IPS-15b (cell line): ENCODE measurements at regions not wholly inside any gene's neighbourhood (a gene's known extent, or its start where the extent isn't known, plus 50 kb on each side); places are given as distances from the start of the nearest gene placed in this dataset.

Experiments
- H3K27me3 ChIP-seq: one replicate; pipeline ENCODE4 v1.6.1; 2013; ENCODE audit warnings: low read length; ENCODE audit not compliant: control insufficient read depth, insufficient read depth
- H3K36me3 ChIP-seq: one replicate; pipeline ENCODE4 v1.6.1; 2013; ENCODE audit warnings: low read length; ENCODE audit not compliant: control insufficient read depth, insufficient read depth
- H3K4me1 ChIP-seq: one replicate; pipeline ENCODE4 v1.6.1; 2013; ENCODE audit warnings: mild to moderate bottlenecking, low read length; ENCODE audit not compliant: control insufficient read depth, insufficient read depth
- H3K4me3 ChIP-seq: one replicate; pipeline ENCODE4 v1.5.1; 2013; ENCODE audit warnings: low read depth, low read length
- H3K9ac ChIP-seq: one replicate; pipeline ENCODE4 v1.6.1; 2013; ENCODE audit warnings: low read depth, mild to moderate bottlenecking, low read length
- H3K9me3 ChIP-seq: one replicate; pipeline ENCODE4 v1.6.1; 2013; ENCODE audit warnings: mild to moderate bottlenecking, low read length; ENCODE audit not compliant: control insufficient read depth, insufficient read depth

DNA sequence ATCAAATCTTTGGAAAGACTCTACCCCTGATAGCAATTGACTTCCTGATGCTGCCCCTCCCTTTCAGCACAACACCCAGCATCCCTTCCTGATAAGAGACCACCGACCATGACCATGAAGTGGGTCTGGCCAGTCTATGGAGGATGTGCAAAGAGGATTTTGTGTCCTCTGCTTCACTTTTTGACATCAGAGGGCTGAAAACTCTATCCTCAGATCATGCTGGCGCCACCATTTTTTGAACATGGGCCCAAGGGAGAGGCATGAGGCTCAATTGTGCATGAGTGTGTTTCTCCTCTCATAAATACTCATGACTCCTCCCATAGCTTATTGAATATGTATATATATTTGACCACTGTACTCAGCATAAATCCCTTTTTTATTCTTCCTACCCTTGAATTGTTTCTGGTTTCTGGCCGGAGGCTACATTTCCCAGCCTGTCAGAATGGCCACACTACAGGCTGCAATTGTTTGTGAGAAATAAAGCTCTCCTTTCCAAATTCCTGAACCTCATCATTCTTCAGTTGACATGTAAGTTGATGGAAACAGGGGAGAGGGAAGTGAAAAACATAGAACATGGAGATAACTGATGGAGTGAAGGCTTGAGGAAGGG lies 314.1 kb downstream of the MYCN start:
- no peaks in the 10 kb centered on the region for H3K27me3 ChIP-seq
- peaks cover 1% of the 10 kb centered on the region for H3K4me1 ChIP-seq
- H3K9me3 ChIP-seq = no peaks in the 10 kb centered on the region
- no peak overlapping the region for H3K4me3 ChIP-seq
- no peak overlapping the region for H3K9ac ChIP-seq
- no peaks in the 10 kb centered on the region for H3K36me3 ChIP-seq

DNA sequence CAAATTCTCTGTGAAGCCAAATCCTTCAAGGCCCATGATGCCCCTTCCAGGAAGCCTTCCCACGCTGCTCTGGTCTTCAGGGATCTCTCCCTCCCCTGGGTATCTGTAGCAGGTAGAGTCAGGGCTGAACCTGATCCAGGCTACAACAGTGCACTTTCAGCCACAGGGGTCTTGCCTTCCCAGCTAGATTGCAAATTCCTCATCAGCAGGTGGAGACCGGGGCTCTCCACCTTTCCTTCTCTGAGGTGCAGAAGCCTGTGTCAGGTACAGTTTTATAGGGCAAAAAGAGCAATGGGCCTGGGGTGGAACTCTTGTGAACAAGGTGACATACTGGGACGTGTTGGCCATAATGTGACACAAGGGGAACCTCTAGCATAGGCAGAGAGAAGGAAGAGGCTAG lies 312.9 kb downstream of the MYCN start:
- H3K36me3 ChIP-seq = no peaks in the 10 kb centered on the region
- no peak overlapping the region for H3K9ac ChIP-seq
- H3K4me1 ChIP-seq = peaks cover 7% of the 10 kb centered on the region
- H3K9me3 ChIP-seq = no peaks in the 10 kb centered on the region
- H3K4me3 ChIP-seq = no peak overlapping the region
- no peaks in the 10 kb centered on the region for H3K27me3 ChIP-seq

GRCh38 chr2:16252891-16253290 lies 312.5 kb downstream of the MYCN start:
- Histone ChIP-seq H3K36me3 (no peaks in the 10 kb centered on the region), H3K9me3 (no peaks in the 10 kb centered on the region), H3K4me1 (peaks cover 7% of the 10 kb centered on the region), H3K27me3 (no peaks in the 10 kb centered on the region), H3K9ac (no peak overlapping the region), H3K4me3 (no peak overlapping the region)

DNA sequence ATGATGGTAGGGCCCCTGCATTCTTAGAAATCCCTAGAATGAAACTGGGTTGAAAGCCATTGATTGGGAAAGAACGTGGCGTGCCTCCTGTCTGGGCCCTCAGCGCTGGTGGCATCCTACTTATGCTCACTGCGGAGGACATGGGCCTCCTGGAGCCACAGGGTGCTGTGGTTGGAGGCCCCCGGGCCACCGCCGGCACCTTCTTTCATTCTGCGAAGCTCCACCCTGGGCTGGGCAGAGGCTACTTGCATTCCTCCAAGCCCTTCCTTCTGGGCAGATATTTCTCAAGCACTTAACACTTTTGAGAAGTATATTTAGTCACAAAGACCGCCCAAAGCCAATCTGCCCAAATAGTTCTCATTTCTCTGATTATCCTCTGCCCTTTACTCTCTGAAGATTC lies 311.9 kb downstream of the MYCN start:
- Histone ChIP-seq H3K4me3 (no peak overlapping the region), H3K9ac (no peak overlapping the region), H3K27me3 (no peaks in the 10 kb centered on the region), H3K36me3 (no peaks in the 10 kb centered on the region), H3K9me3 (no peaks in the 10 kb centered on the region), H3K4me1 (peaks cover 7% of the 10 kb centered on the region)

GRCh38 chr2:16251511-16252225 lies 311.3 kb downstream of the MYCN start:
- Histone ChIP-seq H3K9ac (no peak overlapping the region), H3K36me3 (no peaks in the 10 kb centered on the region), H3K27me3 (no peaks in the 10 kb centered on the region), H3K9me3 (no peaks in the 10 kb centered on the region), H3K4me3 (no peak overlapping the region), H3K4me1 (peaks cover 7% of the 10 kb centered on the region)

GRCh38 chr2:16250886-16251285 lies 310.5 kb downstream of the MYCN start:
- Histone ChIP-seq H3K4me3 (no peak overlapping the region), H3K9ac (no peak overlapping the region), H3K36me3 (no peaks in the 10 kb centered on the region), H3K4me1 (peaks cover 7% of the 10 kb centered on the region), H3K9me3 (no peaks in the 10 kb centered on the region), H3K27me3 (no peaks in the 10 kb centered on the region)

- Histone ChIP-seq H3K4me1 (peaks cover 7% of the 10 kb centered on the region), H3K27me3 (no peaks in the 10 kb centered on the region)
These were observed 310.1 kb downstream of the MYCN start for GRCh38 chr2:16250466-16250865.

GRCh38 chr2:16250056-16250425 lies 309.7 kb downstream of the MYCN start:
- H3K4me1 ChIP-seq = peaks cover 7% of the 10 kb centered on the region
- no peaks in the 10 kb centered on the region for H3K27me3 ChIP-seq
- H3K4me3 ChIP-seq = no peak overlapping the region
- no peaks in the 10 kb centered on the region for H3K36me3 ChIP-seq
- H3K9ac ChIP-seq = no peak overlapping the region
- no peaks in the 10 kb centered on the region for H3K9me3 ChIP-seq

More at GRCh38 chr2:16250466-16250865, 310.1 kb downstream of the MYCN start:
- no peaks in the 10 kb centered on the region for H3K36me3 ChIP-seq
- no peaks in the 10 kb centered on the region for H3K9me3 ChIP-seq
- no peak overlapping the region for H3K9ac ChIP-seq
- H3K4me3 ChIP-seq = no peak overlapping the region

DNA sequence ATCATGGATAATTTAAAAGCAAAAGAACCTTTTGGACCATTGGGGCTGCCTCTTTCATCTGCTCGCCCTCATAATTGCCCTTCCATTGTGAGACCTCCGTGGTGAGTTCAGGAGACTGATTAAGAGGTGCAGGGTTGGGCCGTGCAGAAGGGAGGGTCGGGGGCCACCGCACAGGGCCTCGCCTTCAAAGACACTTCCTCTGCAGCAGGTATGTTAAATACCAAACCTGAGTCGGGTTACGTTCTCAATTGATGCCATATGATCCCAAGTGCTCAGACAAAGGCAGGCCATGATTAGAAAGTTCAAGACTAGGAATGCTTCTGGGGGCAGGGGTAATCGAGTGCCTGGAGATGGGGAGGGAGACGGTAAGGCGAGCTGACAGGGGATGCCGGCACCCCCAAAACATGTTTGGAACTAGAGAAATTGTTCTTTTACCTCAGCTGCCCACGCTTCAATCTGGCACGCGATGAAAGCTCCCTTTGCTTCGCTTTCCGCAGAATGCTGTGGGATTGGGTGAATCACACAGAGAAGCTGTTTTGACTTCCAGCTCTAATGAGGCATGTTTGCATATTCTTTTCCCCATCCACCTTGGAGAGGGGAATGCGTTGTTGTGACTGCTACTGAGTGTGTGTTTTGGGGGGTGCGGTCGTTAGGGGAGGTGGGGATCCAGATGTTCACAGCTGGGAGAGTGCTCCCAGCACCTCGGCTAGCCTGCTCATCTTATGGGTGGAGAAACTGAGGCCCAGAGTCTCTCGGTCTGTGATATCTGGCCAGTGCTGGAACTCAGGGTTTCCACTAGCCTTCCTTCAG lies 309.1 kb downstream of the MYCN start:
- Histone ChIP-seq H3K4me3 (no peak overlapping the region), H3K4me1 (peaks cover 7% of the 10 kb centered on the region), H3K9me3 (no peaks in the 10 kb centered on the region), H3K36me3 (no peaks in the 10 kb centered on the region), H3K9ac (no peak overlapping the region), H3K27me3 (no peaks in the 10 kb centered on the region)

GRCh38 chr2:16248571-16249105 lies 308.3 kb downstream of the MYCN start:
- Histone ChIP-seq H3K9ac (no peak overlapping the region), H3K4me1 (peaks cover 7% of the 10 kb centered on the region), H3K4me3 (no peak overlapping the region), H3K27me3 (no peaks in the 10 kb centered on the region), H3K9me3 (no peaks in the 10 kb centered on the region), H3K36me3 (no peaks in the 10 kb centered on the region)

- no peak overlapping the region for H3K4me3 ChIP-seq
- H3K9me3 ChIP-seq = no peaks in the 10 kb centered on the region
- H3K4me1 ChIP-seq = peaks cover 7% of the 10 kb centered on the region
- no peak overlapping the region for H3K9ac ChIP-seq
- H3K27me3 ChIP-seq = no peaks in the 10 kb centered on the region
- H3K36me3 ChIP-seq = no peaks in the 10 kb centered on the region
These were observed 307.2 kb downstream of the MYCN start for GRCh38 chr2:16247326-16248122.
